HG03159 (cell line): ENCODE measurements at regions not wholly inside any gene's neighbourhood (a gene's known extent, or its start where the extent isn't known, plus 50 kb on each side); places are given as distances from the start of the nearest gene placed in this dataset.
A peak's percentile ranks its signal among the peaks of the same experiment; 100 is the strongest.

Experiments used
- ATAC-seq: cut with Tn5 transposase; IDR thresholded peaks from one replicate; pipeline ENCODE4 v1.9.1; 2021; ENCODE audit warnings: mild to moderate bottlenecking, moderate library complexity; ENCODE audit not compliant: unreplicated experiment

- no peak for ATAC-seq
Measured at GRCh38 chr5:120988941-120989340, 524.8 kb downstream of the PRR16 start.

GRCh38 chr5:120991569-120991968 is 527.5 kb downstream of the PRR16 start:
- ATAC-seq, result no peak

DNA sequence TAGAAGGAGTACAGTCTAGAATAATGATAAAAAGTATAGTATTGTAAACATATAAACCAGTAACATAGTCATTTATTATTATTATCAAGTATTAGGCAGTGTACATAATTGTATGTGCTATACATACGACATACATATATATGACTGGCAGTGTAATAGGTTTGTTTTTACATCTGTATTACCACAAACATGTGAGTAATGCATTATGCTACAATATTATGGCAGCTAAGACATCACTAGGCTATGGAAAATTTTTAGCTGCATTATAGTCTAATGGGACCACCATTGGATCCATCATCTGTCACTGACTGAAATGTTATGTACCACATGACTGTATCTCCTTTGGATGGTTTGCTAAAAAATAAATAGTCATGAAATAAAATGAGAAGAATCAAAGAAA is 530.0 kb downstream of the PRR16 start:
- ATAC-seq, result no peak

DNA sequence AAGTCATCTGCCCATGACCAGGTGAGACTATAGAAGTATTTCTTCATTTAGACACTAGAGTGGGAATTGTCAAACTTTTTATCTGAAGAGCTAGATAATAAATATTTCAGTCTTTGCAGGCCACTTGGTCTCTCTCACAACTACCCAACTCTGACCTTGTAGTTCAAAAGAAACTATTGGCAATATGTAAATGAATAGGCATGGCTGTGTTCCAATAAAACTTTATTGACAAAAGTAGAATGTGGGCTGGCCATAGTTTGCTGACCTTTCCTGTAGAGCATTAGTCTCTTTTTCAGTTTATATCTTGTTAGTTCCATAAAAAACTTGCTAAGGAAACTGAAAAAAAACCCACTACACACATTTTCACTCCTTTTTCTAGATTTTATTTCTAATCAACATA is 535.5 kb downstream of the PRR16 start:
- ATAC-seq, result no peak

- no peak for ATAC-seq
Measured at GRCh38 chr5:121006217-121006616, 542.1 kb downstream of the PRR16 start.

- no peak for ATAC-seq
Measured at GRCh38 chr5:121008041-121008440, 543.9 kb downstream of the PRR16 start.

DNA sequence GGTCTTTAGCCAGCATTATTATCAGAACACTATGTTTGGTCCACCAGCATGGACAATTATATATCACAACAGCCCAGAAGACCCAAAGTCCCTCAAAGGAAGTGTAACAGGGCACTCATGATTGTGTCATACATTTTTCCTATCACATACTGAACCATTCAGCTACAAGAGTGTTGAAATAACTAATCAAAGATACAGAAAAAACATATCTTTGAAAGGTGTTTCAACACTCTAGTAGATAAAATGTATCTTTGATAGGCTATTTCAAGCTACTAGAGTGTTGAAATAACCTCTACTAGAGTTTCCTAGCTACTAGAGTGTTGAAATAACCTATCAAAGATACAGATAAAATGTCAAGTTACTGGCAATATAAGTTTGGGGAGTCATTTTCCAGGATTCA is 545.0 kb downstream of the PRR16 start:
- no peak for ATAC-seq

DNA sequence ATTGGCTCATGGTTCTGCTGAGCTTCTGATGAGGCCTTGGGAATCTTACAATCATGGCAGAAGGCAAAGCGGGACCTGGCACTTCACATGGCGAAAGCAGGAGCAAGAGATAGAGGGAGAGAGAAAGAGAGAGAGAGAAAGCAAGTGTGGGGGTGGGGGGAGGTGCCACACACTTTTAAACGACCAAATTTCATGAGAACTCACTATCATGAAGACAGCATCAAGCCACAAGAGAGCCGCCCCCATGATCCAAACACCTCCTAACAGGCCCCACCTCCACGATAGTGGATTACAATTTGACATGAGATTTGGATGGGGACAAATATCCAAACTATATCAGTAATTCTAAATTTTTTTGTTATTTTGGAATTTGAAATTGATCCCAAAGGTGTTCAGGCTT is 553.9 kb downstream of the PRR16 start:
- no peak for ATAC-seq

DNA sequence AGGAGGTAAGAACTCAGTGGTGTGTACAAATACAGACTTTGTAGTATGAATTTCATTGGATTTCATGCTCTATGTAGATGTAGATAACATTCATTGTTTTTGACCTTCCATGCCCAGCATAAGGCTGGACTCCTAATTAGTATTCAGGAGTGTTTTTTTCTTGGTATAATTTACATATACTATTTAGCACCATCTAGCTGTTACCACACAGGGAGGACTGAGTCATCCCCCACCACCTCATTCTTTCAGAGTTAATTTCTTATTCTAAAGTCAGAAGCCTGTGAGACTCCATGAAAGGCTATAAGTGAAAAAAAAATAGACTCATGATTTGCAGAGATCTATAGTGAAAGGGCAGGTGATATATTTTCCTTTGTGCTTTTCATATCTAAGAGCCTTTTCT is 555.0 kb downstream of the PRR16 start:
- ATAC-seq, result no peak

GRCh38 chr5:121019734-121020133 is 555.6 kb downstream of the PRR16 start:
- ATAC-seq, result no peak

GRCh38 chr5:121021681-121022080 is 557.6 kb downstream of the PRR16 start:
- ATAC-seq, result no peak

- no peak for ATAC-seq
Measured at GRCh38 chr5:121024416-121025311, 560.6 kb downstream of the PRR16 start.

- no peak for ATAC-seq
Measured at GRCh38 chr5:121025671-121026070, 561.6 kb downstream of the PRR16 start.

- ATAC-seq, result peak; percentile 69
Measured at GRCh38 chr5:121027636-121028035, 563.5 kb downstream of the PRR16 start.

DNA sequence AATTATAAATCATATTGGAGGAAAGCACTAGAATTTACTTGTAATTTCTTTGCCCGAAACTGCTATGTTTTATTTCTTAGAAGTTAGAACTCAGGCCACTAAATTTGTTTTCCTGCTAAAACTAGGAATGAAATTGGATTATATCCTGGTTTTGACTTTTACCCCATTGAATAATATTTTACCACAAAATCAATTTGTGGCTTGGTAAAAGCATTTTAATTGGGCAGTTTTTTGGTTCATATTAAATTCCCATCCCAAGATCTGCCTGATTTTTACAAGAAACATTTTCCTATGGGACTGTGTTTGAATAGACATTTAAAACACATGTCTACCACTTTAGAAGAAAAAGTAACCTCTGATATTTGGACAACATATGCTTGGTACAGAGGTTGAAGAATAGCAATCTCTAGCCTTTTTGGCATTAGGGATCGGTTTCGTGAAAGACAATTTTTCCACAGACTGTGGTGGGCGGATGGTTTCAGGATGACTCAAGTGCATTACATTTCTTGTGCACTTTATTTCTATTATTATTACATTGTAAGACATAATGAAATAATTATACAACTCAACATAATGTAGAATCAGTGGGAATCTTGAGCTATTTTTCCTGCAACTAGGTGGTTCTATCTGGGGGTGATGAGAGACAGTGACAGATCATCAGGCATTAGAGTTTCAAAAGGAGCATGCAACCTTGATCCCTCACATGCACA is 565.6 kb downstream of the PRR16 start:
- no peak for ATAC-seq

GRCh38 chr5:121031491-121031890 is 567.4 kb downstream of the PRR16 start:
- no peak for ATAC-seq

DNA sequence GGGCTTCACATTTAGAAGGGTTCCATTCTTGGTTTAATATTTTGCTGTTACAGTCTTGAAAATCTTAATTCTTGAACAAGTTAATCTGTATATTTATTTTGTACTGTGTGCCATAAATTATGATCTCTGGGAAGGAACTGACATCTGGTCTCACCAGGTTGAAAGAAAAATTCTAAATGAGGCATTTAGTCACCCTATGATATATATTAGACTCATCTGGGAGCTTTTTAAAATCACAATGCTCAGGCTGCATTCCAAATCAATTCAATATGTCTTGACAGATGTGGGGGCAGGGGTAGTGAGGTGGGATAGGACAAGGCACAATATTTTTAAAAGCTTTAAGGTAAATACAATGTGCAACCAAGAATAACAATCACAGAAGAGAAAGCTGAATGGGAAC is 569.2 kb downstream of the PRR16 start:
- ATAC-seq, result no peak

GRCh38 chr5:121038438-121038837 is 574.3 kb downstream of the PRR16 start:
- ATAC-seq, result no peak

DNA sequence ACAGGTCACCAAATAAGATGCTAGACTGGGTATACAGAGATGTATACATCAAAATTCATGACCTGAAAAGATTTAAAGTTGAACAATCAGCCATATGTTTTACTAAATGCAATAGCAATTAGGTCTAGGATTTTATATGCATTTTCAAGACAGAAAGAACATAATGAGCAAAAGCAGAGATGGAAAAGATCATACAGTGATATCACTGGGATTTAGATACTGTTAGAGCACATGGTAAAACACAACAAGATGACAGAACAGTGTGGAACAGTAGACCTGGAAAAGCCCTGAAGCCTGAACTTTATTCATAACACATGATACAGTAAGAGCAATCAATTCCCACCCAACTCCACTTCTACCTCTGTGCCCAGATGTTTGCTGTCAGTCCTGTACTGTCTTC is 585.9 kb downstream of the PRR16 start:
- no peak for ATAC-seq

DNA sequence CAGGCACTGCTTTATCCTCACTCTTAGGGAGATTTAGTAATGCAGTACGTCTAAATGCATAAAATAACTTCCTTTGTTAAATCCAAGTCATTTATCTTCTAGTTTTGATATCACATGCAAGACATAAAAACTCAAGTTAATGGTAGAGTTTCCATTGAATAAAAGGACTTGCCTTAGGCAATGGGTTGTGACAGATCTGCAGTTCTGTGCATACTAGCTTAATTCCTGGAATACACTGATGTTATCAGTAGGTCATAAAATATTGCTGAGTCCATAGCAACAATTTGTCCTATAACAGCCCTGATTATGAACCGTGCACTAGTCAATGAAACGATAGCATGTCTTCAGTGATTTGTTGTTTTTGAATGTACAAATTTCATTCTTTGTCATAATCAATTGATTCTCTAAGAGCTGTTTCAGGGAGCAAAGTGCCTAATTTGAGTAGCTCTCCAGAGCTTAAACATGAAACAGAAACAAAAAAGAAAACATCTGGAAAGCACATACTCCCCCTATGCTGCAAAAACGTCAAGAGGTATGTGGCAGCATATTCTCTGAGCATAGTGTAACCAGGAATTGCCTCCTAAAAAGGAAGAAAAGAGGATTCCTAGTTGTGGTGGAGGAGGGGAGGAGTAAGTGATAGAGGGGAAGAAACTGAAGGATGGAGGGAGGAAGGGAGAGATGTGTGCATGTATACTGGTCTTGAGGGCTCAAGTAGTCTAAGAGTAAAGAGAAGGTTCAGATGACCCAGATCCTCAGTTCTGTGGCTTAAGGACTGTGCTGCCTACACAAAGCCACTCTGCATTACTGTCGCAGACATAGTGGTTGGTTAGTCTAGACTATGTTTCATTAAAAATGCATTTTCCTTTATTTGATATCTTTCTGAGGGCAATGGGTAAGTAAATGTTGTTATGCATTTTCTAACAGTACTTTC is 589.2 kb downstream of the PRR16 start:
- no peak for ATAC-seq

GRCh38 chr5:121055586-121055985 is 591.5 kb downstream of the PRR16 start:
- ATAC-seq, result no peak
